ENCODE measurements at regions not wholly inside any gene's neighbourhood (a gene's known extent, or its start where the extent isn't known, plus 50 kb on each side); places are given as distances from the start of the nearest gene placed in this dataset.

DNA sequence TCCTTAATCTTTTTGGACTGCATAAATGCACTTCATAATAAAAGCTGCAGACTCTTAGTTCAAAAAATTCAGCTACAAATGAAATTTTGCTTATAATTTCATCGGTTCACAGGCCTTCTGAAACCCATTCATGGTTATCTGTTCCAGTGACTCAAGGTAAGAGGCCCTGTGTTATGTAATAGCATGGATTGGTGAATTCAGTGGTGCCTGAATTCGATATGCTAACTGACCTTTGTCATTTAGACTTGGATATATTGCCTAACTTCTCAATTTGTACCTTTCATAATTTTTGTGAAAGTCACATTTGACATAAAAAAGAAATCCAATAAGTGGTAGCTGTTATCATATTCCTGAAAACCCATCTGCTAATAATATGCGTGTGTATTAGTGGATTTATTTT lies 349.9 kb upstream of the KIRREL3 start:
- DNase-seq (ENCODE audit: low read depth) = no peak

DNA sequence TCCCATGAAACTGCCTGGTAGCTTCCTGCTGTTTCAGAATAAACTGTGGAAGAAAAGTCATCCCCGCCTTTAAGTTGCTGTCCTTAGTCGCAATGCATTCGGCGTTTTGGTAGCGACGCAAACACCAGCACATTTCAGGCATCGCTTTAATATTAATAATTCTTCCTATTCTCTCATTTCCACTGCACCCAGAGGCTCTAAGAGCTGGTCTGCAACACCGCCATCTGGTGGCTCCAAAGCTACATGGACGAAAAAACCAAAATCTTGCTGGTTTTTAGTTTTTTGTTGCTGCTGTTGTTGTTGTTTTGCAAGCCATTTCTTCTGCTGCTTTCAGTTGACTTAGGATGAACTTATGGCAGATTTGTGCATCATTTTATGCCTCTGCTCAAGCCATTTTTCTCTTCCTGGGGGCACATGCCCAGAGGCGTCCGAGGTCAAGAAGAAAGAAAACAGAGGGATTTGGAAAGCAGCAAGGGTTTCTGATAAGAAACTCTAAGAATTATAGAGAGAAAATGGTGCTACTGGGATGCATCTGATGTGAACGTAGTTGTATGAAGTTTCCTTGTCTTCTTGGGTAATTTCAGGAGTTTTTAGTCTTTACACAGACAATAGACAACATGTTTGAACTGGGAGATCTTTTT lies 345.4 kb upstream of the KIRREL3 start:
- DNase-seq (ENCODE audit: low read depth) = peak; percentile 16

DNA sequence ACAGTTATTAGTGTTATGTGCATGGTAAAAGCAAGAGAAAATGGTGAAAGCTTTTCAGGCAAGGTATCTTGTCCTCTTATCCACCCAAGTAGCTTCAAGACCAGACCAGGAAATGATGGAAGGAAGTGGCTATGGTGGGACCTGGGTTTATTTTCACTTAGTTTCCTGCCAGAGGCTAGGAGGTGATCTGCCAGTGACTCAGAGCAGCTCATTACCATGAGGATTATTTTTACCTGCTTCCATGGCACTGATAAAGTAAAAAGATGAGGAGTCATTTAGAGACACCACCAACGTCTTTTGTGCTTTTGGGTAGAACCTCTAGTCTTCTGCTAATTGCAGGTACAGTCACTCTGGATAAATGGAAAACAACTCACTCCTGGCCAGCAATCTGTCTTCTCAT lies 339.9 kb upstream of the KIRREL3 start:
- DNase-seq (ENCODE audit: low read depth) = peak; percentile 39

DNA sequence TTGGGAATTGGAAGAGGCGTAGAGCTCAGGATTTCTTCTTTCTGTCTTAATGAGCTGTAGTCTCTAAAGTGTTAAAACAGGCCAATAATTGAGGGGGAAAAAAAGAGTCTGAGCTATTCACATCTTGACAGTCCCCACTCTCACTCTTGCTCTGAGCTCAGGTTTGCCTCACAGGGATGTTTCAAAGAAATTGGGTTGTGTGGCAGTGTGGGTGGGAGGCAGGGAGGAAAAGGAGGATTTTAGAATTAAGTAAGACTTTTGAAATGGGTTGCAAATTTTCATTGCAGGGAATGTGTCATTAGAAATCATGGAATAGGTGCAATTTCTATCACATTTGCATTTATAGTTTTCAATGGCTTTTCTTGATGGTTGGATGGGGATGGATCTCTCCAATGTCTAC lies 338.8 kb upstream of the KIRREL3 start:
- DNase-seq (ENCODE audit: low read depth) = no peak

DNA sequence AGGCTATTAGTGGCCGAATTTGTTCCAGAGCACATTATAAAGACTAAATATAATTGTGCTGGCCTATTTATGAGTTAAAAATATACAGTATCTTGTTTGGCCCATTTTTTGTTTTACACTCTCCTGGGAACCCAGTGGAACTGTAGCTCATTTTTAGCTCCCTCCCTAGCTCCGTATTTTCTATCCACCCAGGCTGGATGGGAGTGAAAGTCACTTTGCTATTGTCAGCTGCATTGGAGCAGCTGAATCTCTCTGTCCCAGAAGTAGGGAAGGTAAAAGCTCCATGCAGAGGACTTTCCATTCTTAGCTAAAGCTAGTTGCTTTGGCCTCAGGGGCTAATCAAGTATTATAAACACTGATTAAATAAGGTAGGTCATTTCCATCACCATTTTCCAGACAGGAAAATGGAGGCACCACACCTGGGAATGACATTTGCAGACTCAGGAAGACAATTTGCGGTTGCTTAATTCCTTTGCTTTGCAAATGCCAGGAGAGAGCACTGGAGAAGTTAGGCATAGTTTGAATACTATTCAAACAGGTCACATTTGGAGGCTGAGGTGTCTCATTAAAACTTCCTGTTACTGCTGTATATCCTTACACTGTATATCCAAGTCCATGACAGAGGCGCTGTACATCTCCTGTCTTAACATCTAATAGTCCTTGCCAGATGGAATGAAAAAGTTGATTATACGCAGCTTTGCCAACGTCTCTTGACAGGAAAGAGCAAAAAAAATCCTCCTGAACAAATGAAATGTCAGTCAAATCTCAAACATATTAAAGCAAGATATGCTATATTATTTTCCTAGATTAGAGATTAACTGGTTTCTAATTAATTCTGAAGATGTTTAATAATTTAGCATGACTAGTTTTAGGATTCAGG lies 338.1 kb upstream of the KIRREL3 start:
- peak; percentile 8 for DNase-seq (ENCODE audit: low read depth)

DNA sequence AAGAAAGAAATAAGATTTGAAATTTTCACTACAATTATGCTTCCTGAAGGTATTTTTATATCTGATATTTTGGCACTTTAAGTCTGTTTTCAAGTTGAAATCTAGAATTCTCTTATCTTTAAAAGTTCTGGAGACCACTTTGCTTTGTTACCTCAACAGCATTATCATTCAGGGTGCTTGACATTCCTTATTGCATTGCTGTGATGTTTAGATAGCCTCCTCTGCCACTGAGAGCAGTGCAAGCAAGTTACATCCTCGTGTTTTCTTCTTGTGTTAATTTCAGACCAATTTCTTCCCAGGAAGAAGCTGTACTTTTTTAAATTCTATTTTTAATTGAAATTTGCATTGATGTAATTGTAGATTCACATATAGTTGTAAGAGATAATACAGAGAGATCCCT lies 333.9 kb upstream of the KIRREL3 start:
- no peak for DNase-seq (ENCODE audit: low read depth)

DNA sequence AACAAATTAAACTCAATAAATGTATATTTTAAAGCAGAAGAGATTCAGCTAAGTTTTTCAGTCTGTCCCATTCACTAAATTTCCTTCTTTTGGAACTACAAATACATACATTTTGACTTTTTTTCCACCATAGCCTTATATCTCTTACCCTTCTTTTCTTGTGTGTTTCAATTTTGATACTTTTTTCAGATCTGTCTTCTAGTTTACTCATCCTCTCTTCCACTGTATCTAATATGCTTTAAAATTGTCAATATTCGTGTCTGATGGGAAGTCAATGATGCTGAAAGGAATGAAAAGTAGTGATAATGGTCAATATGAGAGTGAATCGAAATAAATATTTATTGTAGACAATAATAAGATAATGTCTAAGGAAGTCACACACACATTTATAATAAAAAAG lies 332.3 kb upstream of the KIRREL3 start:
- no peak for DNase-seq (ENCODE audit: low read depth)

DNA sequence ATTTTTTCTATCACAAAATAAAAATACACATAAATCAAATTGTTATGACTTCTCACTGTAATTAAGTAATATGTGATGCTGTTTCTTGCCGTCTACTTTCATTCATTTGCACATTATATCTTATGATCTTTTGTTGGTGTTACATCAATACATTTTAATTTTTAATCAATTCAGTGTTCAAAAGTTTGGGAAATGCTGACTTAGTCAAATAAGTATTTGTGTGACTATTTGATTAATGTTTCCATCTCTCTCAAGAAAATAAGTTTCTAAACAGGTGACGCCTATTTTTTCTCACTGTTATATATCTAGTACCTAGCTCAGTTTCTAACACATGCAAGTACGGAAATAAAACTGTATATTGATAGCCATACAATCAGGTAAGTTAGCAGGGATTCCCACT lies 329.5 kb upstream of the KIRREL3 start:
- DNase-seq (ENCODE audit: low read depth) = no peak

DNA sequence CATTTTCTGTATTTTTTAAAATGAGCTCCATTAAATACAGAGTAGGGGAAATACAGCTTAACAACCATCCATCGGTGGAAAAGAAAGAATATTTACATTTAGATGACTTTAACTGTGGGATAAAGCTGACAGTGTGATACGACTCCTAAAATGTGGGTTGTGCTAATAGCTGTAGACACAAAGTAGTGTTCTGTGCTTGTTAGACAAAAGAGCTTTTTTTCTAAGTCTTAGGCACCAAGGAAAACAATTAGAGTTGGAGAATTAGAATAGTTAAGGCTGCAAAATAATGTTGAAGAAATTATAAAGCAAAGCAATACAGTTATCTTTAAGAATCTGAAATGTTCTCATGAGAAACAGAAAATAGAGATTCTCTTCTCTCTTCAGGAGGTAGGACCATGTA lies 307.7 kb upstream of the KIRREL3 start:
- no peak for DNase-seq (ENCODE audit: low read depth)

DNA sequence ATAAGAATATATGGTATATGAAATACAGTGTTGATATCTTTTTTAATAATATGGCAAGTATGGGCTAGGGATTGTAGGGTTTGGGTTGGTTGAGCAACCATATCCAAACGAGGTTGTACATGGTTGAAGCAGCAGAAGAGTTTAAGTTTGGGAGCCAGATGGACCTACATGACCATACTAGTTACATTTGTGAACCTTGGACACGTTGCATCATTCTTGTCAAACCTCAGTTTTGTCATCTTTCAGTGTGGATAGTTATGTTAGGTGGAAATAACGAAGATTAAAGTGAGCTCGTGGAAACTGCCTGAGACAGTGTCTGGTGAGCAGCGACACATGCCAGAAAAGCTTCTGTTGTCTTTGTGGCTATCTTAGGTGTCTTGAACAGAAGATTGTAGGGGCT lies 307.1 kb upstream of the KIRREL3 start:
- DNase-seq (ENCODE audit: low read depth) = no peak

DNA sequence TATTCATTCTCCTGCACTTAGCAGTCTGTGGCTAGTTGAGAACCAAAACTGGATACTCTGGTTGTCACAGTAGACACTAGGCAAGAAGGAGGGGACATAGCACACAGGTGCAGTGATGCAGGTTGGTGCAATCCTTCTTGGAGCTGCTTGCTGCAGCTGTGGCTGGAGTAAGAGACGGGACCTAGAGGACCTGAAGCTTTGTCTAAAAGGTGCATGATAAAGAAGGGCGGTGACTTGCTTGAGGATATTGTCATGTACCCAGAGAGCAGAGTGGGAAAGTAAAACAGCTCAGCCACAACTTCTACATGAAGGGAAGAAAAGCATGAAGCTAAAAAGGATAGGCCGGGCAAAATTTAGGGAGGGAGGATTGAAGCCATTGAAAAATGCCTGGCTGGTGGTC lies 304.1 kb upstream of the KIRREL3 start:
- DNase-seq (ENCODE audit: low read depth) = no peak

DNA sequence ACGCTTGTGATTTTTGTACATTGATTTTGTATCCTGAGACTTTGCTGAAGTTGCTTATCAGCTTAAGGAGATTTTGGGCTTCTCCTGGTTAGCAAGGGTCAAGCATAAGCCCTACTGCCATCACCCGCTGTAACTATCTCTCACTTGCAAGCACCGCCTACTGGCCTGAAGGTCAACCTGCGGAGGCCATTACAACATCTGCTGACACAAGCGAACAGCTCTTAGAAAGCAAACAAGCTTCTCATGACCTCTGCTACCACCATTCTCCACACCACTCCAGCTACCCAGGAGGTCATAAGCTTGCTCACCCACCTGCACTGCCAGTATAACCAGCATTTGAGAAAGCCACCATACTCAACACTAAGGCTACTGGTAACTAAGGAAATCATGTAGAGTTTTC lies 288.4 kb upstream of the KIRREL3 start:
- DNase-seq (ENCODE audit: low read depth) = no peak

DNA sequence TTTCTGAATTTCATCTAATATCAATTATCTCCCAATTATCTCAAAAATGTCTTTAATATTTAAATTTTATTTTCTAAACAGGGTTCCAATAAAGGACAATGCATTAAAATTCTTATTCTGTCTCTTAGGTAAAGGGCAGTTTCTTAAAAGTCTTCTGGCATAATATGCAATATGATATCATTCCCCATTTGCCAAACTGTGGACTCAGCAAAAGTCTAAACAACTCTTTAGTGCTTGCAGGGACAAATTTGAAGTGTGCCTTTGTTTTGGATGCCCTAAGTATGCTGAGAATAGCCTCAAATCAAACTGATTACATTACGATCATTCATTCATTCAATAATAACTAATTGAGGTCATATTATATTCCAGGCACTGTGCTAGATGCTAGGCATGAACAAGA lies 281.0 kb upstream of the KIRREL3 start:
- DNase-seq (ENCODE audit: low read depth) = no peak

DNA sequence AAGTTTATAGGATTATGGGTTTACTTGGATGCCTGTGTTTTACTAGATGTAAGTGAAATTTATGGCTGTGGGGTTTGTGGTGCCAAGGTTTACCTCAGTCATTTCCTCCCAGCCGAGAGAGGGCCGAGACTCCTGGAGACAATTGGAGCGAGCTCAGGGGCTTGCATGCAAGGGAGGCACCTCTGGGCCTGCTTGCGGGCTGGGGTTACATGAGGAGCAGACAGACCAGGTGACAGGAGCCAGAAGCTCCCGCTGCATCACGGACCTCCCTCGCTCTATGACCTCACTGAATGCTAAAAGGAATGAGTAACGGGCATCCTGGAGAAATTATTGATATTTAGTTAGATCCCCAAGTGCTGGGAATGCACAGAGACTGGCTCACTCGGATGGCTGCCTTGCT lies 275.2 kb upstream of the KIRREL3 start:
- peak; percentile 59 for DNase-seq (ENCODE audit: low read depth)

DNA sequence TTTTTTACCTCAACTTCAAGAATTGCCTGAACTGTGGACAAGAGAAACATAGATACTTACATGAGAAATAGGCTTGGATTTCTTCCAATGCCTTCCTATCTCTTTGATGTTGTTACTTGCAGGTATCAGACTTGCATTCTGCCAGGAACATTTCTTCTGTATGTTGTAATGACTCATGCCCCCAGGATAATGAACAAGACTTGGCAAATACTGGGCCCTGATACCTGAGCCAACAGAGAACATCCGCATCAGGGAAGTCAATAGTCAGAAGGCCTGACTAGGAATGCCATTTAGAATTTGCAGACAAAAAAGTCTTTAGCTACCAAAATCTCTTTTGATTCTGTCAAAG lies 273.7 kb upstream of the KIRREL3 start:
- peak; percentile 29 for DNase-seq (ENCODE audit: low read depth)

DNA sequence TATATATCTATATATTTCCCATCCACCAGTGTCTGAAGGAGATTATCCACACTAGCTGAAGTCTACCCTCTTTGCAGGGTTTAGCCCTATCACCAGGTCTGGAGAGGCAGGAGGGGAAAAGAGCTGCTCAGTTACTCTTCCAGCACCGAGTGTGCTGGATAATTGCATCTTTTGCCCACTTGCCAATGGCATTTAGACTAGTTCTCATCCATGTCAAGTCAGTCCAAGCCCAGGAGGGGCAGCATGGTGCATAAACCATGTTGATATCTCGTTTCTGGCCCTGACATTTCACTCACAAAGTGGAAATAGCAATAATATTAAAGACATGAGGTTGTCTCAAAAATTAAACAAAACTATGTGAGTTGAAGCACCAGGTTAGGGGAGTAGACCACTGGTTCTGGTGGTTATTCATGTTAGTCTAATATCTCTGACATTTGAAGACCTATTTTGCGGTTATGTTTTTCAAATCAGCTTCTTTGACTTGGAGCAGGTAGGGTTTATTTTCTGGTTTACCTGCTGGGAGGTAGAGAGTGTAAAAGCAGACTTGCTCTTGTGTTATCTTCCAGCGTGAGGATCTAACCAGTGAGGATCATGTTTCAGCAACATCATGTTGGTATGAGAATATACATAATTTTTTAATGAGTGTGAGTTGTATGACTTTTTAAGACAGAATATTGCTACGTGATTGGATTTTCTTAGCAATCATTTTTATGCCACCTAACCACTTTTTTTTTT lies 273.2 kb upstream of the KIRREL3 start:
- no peak for DNase-seq (ENCODE audit: low read depth)

DNA sequence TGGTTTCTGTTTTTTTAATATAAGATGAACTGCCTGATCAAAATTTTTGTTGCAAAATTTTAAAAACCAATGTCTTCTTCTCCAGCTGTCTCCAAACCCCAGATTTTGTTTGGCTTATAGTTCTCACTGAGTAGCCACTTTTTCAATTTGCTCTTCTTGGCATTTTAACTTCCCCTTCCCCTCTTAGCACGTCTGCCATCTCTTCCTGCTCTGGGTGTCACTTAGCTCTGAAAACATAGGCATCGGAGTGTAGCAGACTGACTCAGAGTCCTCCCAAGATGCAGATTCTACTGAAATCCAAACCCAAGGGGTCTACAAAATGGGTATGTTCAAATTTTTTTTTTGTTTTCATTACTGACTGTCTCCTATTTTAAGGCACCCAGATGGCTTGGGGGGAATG lies 270.3 kb upstream of the KIRREL3 start:
- no peak for DNase-seq (ENCODE audit: low read depth)

DNA sequence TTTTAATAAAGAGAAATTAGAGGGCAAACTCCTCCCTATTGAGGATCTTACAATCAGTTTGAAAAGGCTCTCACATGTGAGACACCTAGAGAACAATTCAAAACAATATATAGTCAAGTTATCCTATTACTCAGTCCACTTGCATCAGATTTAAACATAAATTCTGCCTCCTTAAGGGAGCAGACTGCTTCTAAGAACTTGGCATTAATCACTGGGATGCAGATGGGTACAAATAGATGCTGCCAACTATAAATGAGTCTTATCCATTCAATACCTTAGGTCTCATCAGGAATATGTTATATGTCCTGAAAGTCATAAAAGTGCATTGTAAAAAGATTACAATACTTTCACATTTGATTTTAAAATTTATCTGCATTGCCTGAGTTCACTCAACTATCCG lies 269.3 kb upstream of the KIRREL3 start:
- DNase-seq (ENCODE audit: low read depth) = no peak

DNA sequence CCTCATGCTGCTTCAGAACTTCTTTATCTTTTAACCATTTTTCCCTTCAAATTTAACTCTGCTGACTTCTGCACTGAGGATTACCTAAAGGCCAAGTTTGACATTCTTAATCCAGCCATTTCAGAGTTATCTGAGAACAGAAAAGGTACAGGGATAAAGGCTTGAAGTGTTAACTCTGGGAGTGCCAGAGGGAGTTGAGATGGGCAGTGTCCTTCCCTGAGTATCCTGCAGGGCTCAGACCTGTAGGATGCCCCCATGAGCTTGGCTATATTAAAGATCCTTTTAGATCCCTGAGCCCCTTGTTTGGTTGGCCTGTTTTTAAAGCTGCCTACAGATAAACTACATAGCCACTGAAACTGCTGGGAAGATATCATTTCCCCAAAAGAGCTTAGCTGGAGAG lies 268.4 kb upstream of the KIRREL3 start:
- no peak for DNase-seq (ENCODE audit: low read depth)

DNA sequence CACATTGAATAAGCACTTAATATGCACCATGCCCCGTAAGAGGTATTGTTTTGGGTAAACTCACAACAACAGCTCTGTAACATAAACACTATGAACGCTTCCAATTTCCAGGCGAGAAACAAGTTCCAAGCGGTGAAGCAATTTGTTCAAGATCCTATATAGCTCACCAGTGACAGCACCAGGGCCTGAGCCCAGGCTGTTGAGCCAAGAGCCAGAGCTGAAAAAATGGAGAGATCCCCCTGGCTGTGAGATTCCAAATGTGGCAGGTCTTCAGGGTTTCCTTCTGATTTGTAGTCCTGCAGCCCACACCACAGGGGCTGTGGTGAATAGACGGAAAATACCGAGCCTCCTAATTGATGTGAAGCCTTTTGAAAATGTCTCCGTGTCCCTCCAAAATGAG lies 268.0 kb upstream of the KIRREL3 start:
- no peak for DNase-seq (ENCODE audit: low read depth)

DNA sequence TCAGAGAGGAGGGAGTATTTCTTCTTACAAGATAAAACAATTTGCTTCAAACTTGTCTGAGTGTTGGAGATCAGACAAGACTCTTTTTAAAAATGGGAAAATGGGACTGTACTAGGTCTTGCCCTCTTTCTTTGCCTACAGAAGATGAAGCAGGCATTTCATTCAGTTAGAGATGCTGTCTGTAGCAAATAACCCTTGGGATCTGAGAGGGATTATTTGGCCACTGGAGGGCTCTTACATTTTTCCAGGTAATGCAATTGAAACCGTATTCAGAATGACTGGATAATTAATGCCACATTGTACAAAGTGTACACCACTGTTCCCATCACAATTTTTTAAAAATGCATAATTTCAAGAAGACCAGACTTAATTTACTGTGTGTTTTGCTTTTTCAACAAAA lies 258.5 kb upstream of the KIRREL3 start:
- DNase-seq (ENCODE audit: low read depth) = no peak

DNA sequence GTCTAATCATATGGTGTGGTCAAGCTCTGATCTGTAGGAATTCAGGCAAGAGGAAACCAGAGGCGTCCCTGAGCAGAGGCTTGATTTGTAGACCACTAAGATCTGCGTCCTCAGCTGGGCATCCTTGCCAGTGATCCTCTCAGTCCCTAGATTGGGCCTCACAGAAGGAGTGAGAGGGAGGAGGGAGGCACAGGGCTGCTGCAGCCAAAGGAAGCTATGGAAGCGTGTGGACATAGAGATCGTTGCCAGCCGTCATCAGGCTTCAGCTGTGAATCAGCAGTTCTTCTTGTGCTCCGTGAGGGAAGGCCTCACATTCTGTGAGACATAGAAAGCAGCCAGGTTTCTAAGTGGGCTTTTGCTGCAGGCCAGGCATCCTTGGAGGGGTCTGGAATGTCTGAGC lies 254.6 kb upstream of the KIRREL3 start:
- no peak for DNase-seq (ENCODE audit: low read depth)

DNA sequence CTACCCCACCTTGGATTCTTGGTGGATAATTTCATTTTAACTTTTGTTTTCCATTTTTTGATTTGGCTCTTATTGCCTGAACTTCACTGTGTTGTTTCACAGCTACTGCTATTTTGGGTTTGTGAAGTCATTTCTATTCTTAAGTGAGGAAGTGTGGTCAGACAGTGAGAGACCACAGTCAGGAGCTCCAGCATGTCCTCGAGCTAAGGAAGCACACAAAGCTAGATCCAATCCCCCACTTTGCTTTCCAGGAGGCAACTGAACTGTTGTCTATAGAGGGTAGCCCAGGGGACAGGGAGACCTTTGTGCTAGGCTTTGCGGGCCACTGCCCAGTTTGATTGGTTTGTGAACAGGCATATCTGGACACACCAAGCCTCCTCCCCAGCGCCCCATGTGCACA lies 251.8 kb upstream of the KIRREL3 start:
- DNase-seq (ENCODE audit: low read depth) = no peak
